Tibial artery (tissue), 4 donors: ENCODE measurements at regions not wholly inside any gene's neighbourhood (a gene's known extent, or its start where the extent isn't known, plus 50 kb on each side); places are given as distances from the start of the nearest gene placed in this dataset.

ENCODE experiments used
- DNase-seq, 2 donors: peaks; one replicate each; pipeline ENCODE4 v3.0.0-alpha.2; 2019
- H3K27ac ChIP-seq, 2 donors: fragments of 200-600 bp; sonication (generic) in 1 of 2; 1 replicate in 1 of 2; 2 replicates in 1 of 2; pipeline ENCODE4 v1.5.1; 2018 to 2019; ENCODE audit warnings: mild to moderate bottlenecking in 1 of 2
- H3K27me3 ChIP-seq, 2 donors: fragments of 200-600 bp; sonication (generic) in 1 of 2; one replicate each; pipeline versions ENCODE4 v1.5.1 to v1.6.0; 2016 to 2019
- H3K36me3 ChIP-seq, 3 donors: fragments of 200-600 bp; sonication (generic) in 2 of 3; one replicate each; pipeline ENCODE4 v1.5.1; 2016 to 2019; ENCODE audit warnings: mild to moderate bottlenecking in 2 of 3
- H3K4me1 ChIP-seq, 4 donors: fragments of 200-600 bp; sonication (generic) in 2 of 4; 1 replicate in 3 of 4; 2 replicates in 1 of 4; pipeline ENCODE4 v1.5.1; 2016 to 2019
- H3K4me3 ChIP-seq, 2 donors: fragments of 200-600 bp; sonication (generic) in 1 of 2; 1 replicate in 1 of 2; 2 replicates in 1 of 2; pipeline ENCODE4 v1.5.1; 2018 to 2019; ENCODE audit warnings: mild to moderate bottlenecking in 2 of 2
- H3K9me3 ChIP-seq, 3 donors: fragments of 200-600 bp; sonication (generic) in 1 of 3; one replicate each; pipeline ENCODE4 v1.5.1; 2016 to 2019
- CTCF ChIP-seq, 2 experiments: fragments of 200-600 bp in 1 of 2; fragments of 450-650 bp in 1 of 2; IDR thresholded peaks; one replicate each; pipeline ENCODE4 v1.5.1; 2017 to 2019; ENCODE audit warnings: antibody characterized with exemption in 2 of 2, mild to moderate bottlenecking in 1 of 2, moderate library complexity in 1 of 2
- intact Hi-C: fragments of 100-400 bp; cut with DNase I; formaldehyde crosslinking; loops from one replicate; pipeline ENCODE4 v1.15.0; 2023; ENCODE audit warnings: low total_unique reads

GRCh38 chr2:35831385-35831784 is 524.2 kb upstream of the CRIM1 start:
- H3K27me3 ChIP-seq = no peaks in the 10 kb centered on the region
- TF ChIP-seq CTCF (IDR thresholded peaks at IDR 0.05) = no peak
- intact Hi-C loops = no loop called here

GRCh38 chr2:35830833-35831232 is 524.7 kb upstream of the CRIM1 start:
- Histone ChIP-seq H3K9me3 (no peaks in the 10 kb centered on the region), H3K36me3 (no peaks in the 10 kb centered on the region), H3K27me3 (no peaks in the 10 kb centered on the region), H3K4me3 (no peak overlapping the region), H3K4me1 (no peaks in the 10 kb centered on the region), H3K27ac (no peak overlapping the region)
- intact Hi-C loops = no loop called here
- TF ChIP-seq CTCF (IDR thresholded peaks at IDR 0.05) = no peak
- no peak for DNase-seq

More at GRCh38 chr2:35831385-35831784, 524.2 kb upstream of the CRIM1 start:
- no peaks in the 10 kb centered on the region for H3K9me3 ChIP-seq
- H3K4me1 ChIP-seq = no peaks in the 10 kb centered on the region
- DNase-seq = no peak
- no peak overlapping the region for H3K4me3 ChIP-seq
- H3K27ac ChIP-seq = no peak overlapping the region
- H3K36me3 ChIP-seq = no peaks in the 10 kb centered on the region

GRCh38 chr2:35827086-35827485 is 528.5 kb upstream of the CRIM1 start:
- Histone ChIP-seq H3K36me3 (no peaks in the 10 kb centered on the region), H3K27ac (no peak overlapping the region), H3K9me3 (no peaks in the 10 kb centered on the region), H3K27me3 (no peaks in the 10 kb centered on the region), H3K4me3 (no peak overlapping the region), H3K4me1 (no peaks in the 10 kb centered on the region)
- no peak for TF ChIP-seq CTCF (IDR thresholded peaks at IDR 0.05)
- no peak for DNase-seq
- intact Hi-C loops = no loop called here

- no peaks in the 10 kb centered on the region for H3K27me3 ChIP-seq
- TF ChIP-seq CTCF (IDR thresholded peaks at IDR 0.05) = no peak
- H3K4me3 ChIP-seq = no peak overlapping the region
- intact Hi-C loops = no loop called here
- no peaks in the 10 kb centered on the region for H3K9me3 ChIP-seq
- H3K36me3 ChIP-seq = no peaks in the 10 kb centered on the region
- DNase-seq = no peak
- H3K4me1 ChIP-seq = no peaks in the 10 kb centered on the region
- no peak overlapping the region for H3K27ac ChIP-seq
Observed at GRCh38 chr2:35822716-35823115, 532.9 kb upstream of the CRIM1 start.

GRCh38 chr2:35821675-35822074 is 533.9 kb upstream of the CRIM1 start:
- H3K4me3 ChIP-seq = no peak overlapping the region
- TF ChIP-seq CTCF (IDR thresholded peaks at IDR 0.05) = no peak
- intact Hi-C loops = no loop called here

GRCh38 chr2:35820391-35820790 is 535.2 kb upstream of the CRIM1 start:
- no peaks in the 10 kb centered on the region for H3K36me3 ChIP-seq
- no peak overlapping the region for H3K4me3 ChIP-seq
- H3K27me3 ChIP-seq = no peaks in the 10 kb centered on the region
- H3K9me3 ChIP-seq = no peaks in the 10 kb centered on the region
- DNase-seq = no peak
- no peak for TF ChIP-seq CTCF (IDR thresholded peaks at IDR 0.05)
- intact Hi-C loops = no loop called here
- H3K27ac ChIP-seq = no peak overlapping the region
- no peaks in the 10 kb centered on the region for H3K4me1 ChIP-seq

More at GRCh38 chr2:35821675-35822074, 533.9 kb upstream of the CRIM1 start:
- no peaks in the 10 kb centered on the region for H3K9me3 ChIP-seq
- no peaks in the 10 kb centered on the region for H3K27me3 ChIP-seq
- DNase-seq = no peak
- H3K36me3 ChIP-seq = no peaks in the 10 kb centered on the region
- H3K27ac ChIP-seq = no peak overlapping the region
- H3K4me1 ChIP-seq = no peaks in the 10 kb centered on the region
